Adipocyte (in vitro differentiated cells): ENCODE measurements at regions not wholly inside any gene's neighbourhood (a gene's known extent, or its start where the extent isn't known, plus 50 kb on each side); places are given as distances from the start of the nearest gene placed in this dataset.

ENCODE experiments used
- DNase-seq: peaks from one replicate; pipeline ENCODE4 v3.0.0-alpha.2; 2015; ENCODE audit warnings: low read depth
- H3K27me3 ChIP-seq: replicated peaks from 2 replicates; pipeline ENCODE4 v1.7.0; 2013; ENCODE audit warnings: mild to moderate bottlenecking, low read length, moderate library complexity; ENCODE audit not compliant: control insufficient read depth, insufficient read depth
- H3K36me3 ChIP-seq: 2 replicates; pipeline ENCODE4 v1.7.0; 2013; ENCODE audit warnings: low read length, mild to moderate bottlenecking, moderate library complexity; ENCODE audit not compliant: control insufficient read depth, insufficient read depth, severe bottlenecking
- H3K4me1 ChIP-seq: 2 replicates; pipeline ENCODE4 v1.7.0; 2013; ENCODE audit warnings: mild to moderate bottlenecking, low read length, moderate library complexity; ENCODE audit not compliant: control insufficient read depth, insufficient read depth
- H3K4me3 ChIP-seq: 2 replicates; pipeline ENCODE4 v1.7.0; 2013; ENCODE audit warnings: mild to moderate bottlenecking, low read length, moderate library complexity
- H3K9ac ChIP-seq: 2 replicates; pipeline ENCODE4 v1.7.0; 2013; ENCODE audit warnings: mild to moderate bottlenecking, low read length, moderate library complexity
- H3K9me3 ChIP-seq: 2 replicates; pipeline ENCODE4 v1.7.0; 2013; ENCODE audit warnings: mild to moderate bottlenecking, low read length, moderate library complexity; ENCODE audit not compliant: control insufficient read depth

DNA sequence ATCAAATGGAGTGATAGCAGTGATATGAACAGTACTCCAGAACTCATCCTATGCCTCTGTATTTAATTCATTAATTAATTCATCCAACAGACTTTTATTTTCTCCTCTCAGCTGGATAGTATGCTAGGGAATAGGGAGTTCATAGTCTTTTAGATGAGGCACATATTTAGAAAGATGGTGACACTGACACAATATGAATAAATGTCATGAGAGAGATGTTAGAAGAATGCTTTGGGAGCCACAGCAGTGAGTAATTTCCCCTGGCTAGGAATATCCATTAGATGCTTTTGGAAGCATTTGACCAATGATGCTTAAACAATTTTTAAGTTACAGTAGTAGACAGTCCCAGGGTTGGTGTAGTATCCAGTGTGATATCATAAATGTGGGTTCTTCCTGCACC lies 428.7 kb upstream of the SGCD start:
- DNase-seq: peak; percentile 32
- no peaks in the 10 kb centered on the region for H3K9me3 ChIP-seq
- H3K36me3 ChIP-seq: no peaks in the 10 kb centered on the region
- H3K9ac ChIP-seq: no peak overlapping the region
- no peaks in the 10 kb centered on the region for H3K27me3 ChIP-seq
- no peaks in the 10 kb centered on the region for H3K4me1 ChIP-seq
- H3K4me3 ChIP-seq: no peak overlapping the region

DNA sequence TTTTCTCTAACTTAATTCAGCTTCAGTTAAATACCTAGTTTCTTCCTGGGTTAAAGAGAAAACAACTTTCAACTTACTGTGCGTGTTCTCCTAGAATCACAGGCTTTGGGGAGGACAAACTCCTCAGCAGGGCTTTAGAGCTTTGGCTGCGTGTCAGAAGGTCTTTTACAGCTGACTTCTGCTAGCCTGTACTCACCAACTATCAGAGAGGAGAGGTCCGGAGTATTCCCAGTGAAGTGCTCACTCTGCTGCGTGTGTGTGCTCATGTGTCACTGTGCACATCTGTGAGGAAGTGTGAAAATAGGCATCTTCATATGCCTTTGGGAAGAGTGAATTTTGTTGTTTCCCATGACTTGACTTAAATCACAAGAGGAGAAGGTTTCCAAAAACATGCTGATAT lies 423.2 kb upstream of the SGCD start:
- DNase-seq: no peak
- Histone ChIP-seq H3K36me3 (no peaks in the 10 kb centered on the region), H3K4me3 (no peak overlapping the region), H3K4me1 (no peaks in the 10 kb centered on the region), H3K9me3 (no peaks in the 10 kb centered on the region), H3K9ac (no peak overlapping the region), H3K27me3 (no peaks in the 10 kb centered on the region)

- no peaks in the 10 kb centered on the region for H3K27me3 ChIP-seq
- no peak overlapping the region for H3K4me3 ChIP-seq
- DNase-seq: peak; percentile 6
Observed at GRCh38 chr5:155905364-155905763, 421.6 kb upstream of the SGCD start.

DNA sequence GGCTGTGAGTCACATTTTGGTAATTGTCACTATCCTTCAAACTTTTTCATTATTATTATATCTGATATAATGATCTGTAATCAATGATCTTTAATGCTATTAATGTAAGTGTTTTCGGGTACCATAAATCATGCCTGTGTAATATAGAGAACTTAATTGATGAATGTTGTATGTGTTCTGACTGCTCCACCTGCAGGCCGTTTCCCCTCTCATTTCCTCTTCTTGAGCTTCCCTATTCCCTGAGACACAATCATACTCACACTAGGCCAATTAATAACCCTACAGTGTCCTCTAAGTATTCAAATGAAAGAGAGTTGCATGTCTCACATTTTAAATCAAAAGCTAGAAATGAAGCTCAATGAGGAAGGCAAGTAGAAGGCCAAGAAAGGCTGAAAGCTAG lies 420.9 kb upstream of the SGCD start:
- no peak for DNase-seq
- no peak overlapping the region for H3K9ac ChIP-seq

More at GRCh38 chr5:155905364-155905763, 421.6 kb upstream of the SGCD start:
- H3K36me3 ChIP-seq: no peaks in the 10 kb centered on the region
- H3K9ac ChIP-seq: no peak overlapping the region
- no peaks in the 10 kb centered on the region for H3K9me3 ChIP-seq
- H3K4me1 ChIP-seq: no peaks in the 10 kb centered on the region

DNA sequence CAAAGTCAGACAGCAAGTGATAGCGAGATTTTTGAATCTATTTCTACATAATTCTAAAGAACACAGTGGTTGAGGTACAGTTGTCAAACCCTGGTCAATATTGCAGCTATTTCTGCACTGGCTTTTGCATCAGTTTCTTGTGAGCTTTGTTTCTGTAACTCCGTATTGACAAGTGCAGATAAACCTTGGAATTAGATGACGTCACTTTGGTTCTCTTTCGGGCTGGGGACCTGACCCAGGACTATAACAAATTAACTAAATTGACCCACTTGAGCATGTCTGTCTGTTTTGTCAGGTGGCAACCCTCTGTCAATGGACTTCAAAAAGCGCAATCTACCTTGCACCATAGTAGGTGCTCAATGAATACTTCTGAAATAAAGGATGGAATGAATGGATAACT lies 418.4 kb upstream of the SGCD start:
- H3K4me1 ChIP-seq: no peaks in the 10 kb centered on the region
- no peak overlapping the region for H3K9ac ChIP-seq
- H3K4me3 ChIP-seq: no peak overlapping the region
- DNase-seq: no peak
- H3K27me3 ChIP-seq: no peaks in the 10 kb centered on the region
- H3K36me3 ChIP-seq: no peaks in the 10 kb centered on the region
- no peaks in the 10 kb centered on the region for H3K9me3 ChIP-seq

More for the DNA sequence above, 420.9 kb upstream of the SGCD start:
- Histone ChIP-seq H3K27me3 (no peaks in the 10 kb centered on the region), H3K9me3 (no peaks in the 10 kb centered on the region), H3K36me3 (no peaks in the 10 kb centered on the region), H3K4me1 (no peaks in the 10 kb centered on the region), H3K4me3 (no peak overlapping the region)

- Histone ChIP-seq H3K4me1 (no peaks in the 10 kb centered on the region), H3K27me3 (no peaks in the 10 kb centered on the region), H3K4me3 (no peak overlapping the region), H3K9ac (no peak overlapping the region), H3K9me3 (no peaks in the 10 kb centered on the region), H3K36me3 (no peaks in the 10 kb centered on the region)
- no peak for DNase-seq
Observed at GRCh38 chr5:155912291-155912690, 414.7 kb upstream of the SGCD start.

DNA sequence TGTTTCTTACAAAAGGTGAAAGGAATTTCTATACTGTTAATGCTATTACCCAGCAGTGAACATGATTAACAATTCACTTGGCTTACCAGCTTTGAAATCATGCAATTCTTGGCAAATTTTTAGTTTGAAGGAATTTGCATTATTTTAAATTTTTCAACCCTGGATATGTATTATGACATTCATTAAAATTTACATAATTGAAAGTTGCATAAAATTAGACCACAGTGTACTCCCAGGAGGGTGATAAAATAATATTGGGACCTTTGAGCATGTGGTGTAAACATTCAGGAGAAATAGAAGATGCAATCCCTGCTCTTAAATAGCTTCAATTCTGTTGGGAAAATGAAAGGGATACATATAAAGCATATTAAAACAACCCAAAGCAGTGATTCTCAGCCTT lies 412.2 kb upstream of the SGCD start:
- Histone ChIP-seq H3K9me3 (no peaks in the 10 kb centered on the region), H3K27me3 (no peaks in the 10 kb centered on the region), H3K36me3 (no peaks in the 10 kb centered on the region), H3K4me3 (no peak overlapping the region), H3K4me1 (no peaks in the 10 kb centered on the region), H3K9ac (no peak overlapping the region)
- no peak for DNase-seq

- Histone ChIP-seq H3K9me3 (no peaks in the 10 kb centered on the region), H3K4me3 (no peak overlapping the region), H3K9ac (no peak overlapping the region), H3K4me1 (no peaks in the 10 kb centered on the region), H3K36me3 (no peaks in the 10 kb centered on the region), H3K27me3 (no peaks in the 10 kb centered on the region)
- DNase-seq: no peak
Observed at GRCh38 chr5:155915601-155916000, 411.4 kb upstream of the SGCD start.

DNA sequence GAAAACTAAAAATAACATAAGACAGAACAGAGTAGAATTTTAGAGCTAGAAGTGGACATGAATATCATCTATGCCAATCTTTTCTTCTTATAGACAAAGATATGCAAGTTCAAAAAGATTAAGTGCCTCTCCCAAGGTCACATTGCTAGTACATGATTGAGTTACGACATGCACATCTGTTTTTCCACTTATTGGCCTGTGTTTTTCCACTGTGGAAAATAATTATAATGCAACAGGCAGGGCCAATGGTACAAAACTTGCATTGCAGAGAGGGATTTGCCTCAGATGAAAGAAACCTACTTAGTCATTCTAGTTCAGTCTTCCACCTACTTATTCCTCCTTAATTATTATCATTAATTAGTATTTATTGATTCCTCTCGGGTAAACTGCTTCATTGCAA lies 407.8 kb upstream of the SGCD start:
- Histone ChIP-seq H3K9me3 (no peaks in the 10 kb centered on the region), H3K9ac (no peak overlapping the region), H3K4me1 (no peaks in the 10 kb centered on the region), H3K4me3 (no peak overlapping the region), H3K27me3 (no peaks in the 10 kb centered on the region), H3K36me3 (no peaks in the 10 kb centered on the region)
- peak; percentile 68 for DNase-seq

DNA sequence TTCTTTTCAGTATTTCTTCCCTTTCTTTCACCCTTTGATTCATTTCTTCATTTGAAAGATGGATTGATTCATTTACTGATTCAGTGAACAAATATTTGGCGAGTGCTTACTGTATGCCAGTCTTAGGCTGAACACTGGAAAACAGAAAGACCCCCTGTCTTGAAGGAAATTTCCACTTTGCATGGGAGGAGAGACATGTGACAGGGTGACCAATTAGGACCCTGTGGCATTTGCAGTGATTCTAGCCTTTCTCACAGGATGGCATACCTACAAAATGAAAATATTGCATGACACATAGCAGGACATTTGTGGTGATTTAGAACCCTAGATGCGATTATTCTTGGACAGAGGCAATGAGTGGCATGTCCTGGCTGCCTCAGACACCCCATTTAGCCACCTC lies 407.2 kb upstream of the SGCD start:
- Histone ChIP-seq H3K4me1 (no peaks in the 10 kb centered on the region), H3K4me3 (no peak overlapping the region), H3K9ac (no peak overlapping the region), H3K36me3 (no peaks in the 10 kb centered on the region), H3K9me3 (no peaks in the 10 kb centered on the region), H3K27me3 (no peaks in the 10 kb centered on the region)
- DNase-seq: no peak

GRCh38 chr5:155921621-155922020 lies 405.3 kb upstream of the SGCD start:
- Histone ChIP-seq H3K4me3 (no peak overlapping the region), H3K36me3 (no peaks in the 10 kb centered on the region), H3K9me3 (no peaks in the 10 kb centered on the region), H3K4me1 (no peaks in the 10 kb centered on the region), H3K9ac (no peak overlapping the region), H3K27me3 (no peaks in the 10 kb centered on the region)
- no peak for DNase-seq

- Histone ChIP-seq H3K4me1 (no peaks in the 10 kb centered on the region), H3K9ac (no peak overlapping the region), H3K9me3 (no peaks in the 10 kb centered on the region), H3K4me3 (no peak overlapping the region), H3K36me3 (no peaks in the 10 kb centered on the region), H3K27me3 (no peaks in the 10 kb centered on the region)
- DNase-seq: no peak
Observed at GRCh38 chr5:155923784-155924183, 403.2 kb upstream of the SGCD start.
